GM19468 (cell line): ENCODE measurements at regions not wholly inside any gene's neighbourhood (a gene's known extent, or its start where the extent isn't known, plus 50 kb on each side); places are given as distances from the start of the nearest gene placed in this dataset.

Source experiments
- ATAC-seq: cut with Tn5 transposase; IDR thresholded peaks from one replicate; pipeline ENCODE4 v1.9.1; 2021; ENCODE audit warnings: mild to moderate bottlenecking, moderate library complexity, moderate number of reproducible peaks; ENCODE audit not compliant: unreplicated experiment; ENCODE audit errors: extremely low read depth

DNA sequence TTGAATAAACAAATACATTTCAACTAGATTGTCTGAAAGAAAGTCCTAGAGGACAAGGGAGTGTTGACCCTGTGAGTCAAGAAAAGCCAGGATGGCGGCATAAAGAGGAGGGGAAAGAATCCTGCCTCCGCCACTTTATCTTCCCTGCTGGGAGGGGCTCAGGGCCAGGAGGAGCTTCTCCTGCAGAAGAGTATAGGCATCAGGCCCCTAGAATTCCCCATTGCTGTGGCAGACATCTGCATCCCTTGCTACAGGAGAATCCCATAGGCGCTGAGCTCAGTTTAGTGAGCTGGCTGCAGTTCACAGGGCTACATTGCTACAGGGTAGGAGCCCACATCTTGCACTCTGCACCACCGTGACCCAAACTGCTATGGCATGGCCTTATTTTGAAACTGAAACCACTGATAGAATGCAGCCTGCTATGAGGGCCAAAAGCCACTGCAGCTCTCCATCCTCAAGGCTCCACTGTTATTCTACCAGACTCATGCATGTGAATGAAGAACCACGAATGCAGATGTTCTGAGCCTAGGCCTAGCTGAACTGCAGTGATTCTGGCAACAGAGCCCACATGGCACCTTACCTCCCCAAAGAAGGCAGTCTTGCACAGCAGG is 941.4 kb upstream of the CTNND2 start:
- no peak for ATAC-seq

DNA sequence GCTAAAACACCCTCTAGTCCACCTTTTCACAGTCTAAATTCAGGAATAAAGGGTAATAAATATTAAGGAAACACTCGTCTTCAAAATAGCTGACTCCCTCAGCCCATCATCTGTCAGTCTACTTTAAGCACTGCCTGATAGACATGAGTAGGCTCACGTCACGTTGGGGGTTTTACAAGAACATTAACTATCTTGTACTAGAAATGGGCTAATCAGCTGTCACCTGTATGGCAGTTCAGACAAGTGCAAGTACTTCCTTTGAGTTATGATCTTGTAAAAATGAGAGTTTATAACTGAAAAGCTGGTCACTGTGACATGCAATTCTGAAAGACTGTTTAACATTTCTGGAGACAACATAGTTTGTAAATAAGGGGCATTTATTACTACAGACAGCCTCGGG is 936.7 kb upstream of the CTNND2 start:
- ATAC-seq, result no peak

DNA sequence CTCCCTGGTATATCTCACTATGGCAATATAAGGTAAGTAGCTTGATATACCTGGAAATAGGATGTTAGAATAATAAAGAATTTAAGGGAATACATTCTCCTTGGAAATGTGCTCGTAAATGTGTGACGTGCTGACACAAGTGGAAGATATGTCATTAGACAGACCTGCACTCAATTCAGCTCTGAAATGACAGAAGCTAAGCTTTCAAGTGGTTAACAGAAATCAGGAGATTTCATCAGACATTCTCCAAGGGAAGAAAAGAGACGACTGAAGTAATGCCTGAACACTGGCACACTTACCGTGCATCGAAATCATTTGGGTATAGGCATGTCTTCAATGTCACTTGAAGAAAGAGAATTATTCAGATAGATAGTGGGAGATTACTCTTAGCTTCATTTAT is 933.3 kb upstream of the CTNND2 start:
- ATAC-seq, result no peak

DNA sequence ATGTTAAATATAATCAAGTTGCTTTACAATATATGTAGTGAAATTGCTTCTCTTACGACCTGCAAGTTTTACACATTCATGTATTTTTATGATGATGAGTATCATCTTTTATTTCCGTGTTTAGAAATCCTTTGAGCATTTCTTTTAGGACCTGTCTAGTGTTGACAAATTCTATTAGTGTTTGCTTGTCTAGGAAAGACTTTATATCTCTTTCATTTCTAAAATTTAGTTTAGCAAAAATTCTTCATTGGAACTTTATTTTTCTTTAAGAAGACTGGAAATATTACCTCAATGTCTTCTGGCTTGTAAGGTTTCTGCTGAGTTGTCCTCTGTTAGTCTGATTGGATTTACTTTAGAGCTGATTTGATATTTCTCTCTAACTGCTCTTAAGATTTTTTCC is 920.9 kb upstream of the CTNND2 start:
- no peak for ATAC-seq

DNA sequence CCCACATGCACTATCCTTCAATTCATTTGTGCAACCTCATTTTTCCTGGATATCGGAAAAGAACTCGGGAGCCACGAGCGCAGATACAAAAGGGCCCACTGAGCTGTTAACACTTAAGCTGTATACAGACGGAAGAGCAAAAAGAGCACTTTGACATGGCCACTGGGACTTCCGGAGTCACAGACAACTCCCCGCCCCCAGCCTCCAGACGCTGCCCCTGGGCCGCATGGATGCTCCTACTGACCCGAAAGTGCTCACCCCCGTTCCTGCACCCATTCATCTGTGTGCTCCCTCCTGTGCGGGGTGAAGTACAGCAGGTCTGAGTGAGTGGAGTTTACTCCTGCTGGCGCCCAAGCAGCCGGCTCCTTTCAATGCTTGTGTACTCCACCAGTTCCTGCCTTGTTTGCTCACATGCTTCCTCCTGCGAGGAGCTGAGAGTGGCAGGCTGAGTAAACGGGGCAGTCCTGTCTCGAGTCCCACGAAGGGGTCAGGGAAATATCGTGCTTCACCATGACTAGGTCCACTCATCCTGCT is 901.0 kb upstream of the CTNND2 start:
- no peak for ATAC-seq

DNA sequence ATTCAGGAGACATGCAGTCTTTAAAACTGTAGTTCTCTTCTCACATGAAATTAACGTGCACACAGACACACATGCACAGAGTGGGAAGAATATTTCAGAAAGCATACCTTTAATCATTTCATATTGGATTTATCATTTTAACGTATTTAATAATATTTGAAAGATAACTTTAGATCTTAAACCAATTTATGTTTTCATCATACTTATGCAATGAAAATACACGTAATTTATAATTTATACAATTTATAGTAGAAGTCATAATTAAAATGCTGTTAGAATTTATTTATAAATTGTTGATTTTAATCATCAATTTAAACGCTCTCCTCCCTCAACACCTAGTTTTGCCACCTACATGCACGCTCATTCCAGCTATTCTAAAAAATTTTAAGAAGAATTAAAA is 894.9 kb upstream of the CTNND2 start:
- no peak for ATAC-seq

DNA sequence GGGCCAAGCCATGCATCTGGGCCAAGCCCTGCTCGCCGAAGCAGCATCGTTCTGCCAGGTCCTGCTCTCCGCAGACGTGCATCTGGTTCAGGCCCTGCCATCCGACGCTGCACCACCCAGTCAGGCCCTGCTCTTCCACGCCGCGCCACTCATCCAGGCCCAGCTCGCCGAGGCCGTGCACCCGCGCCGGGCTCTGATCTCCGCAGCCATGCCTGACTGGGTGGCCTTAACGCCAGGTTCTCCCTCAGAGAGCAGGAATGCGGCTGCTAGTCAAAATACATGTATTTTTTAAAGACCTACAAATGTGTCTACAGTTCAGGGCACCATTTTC is 891.1 kb upstream of the CTNND2 start:
- ATAC-seq, result no peak

DNA sequence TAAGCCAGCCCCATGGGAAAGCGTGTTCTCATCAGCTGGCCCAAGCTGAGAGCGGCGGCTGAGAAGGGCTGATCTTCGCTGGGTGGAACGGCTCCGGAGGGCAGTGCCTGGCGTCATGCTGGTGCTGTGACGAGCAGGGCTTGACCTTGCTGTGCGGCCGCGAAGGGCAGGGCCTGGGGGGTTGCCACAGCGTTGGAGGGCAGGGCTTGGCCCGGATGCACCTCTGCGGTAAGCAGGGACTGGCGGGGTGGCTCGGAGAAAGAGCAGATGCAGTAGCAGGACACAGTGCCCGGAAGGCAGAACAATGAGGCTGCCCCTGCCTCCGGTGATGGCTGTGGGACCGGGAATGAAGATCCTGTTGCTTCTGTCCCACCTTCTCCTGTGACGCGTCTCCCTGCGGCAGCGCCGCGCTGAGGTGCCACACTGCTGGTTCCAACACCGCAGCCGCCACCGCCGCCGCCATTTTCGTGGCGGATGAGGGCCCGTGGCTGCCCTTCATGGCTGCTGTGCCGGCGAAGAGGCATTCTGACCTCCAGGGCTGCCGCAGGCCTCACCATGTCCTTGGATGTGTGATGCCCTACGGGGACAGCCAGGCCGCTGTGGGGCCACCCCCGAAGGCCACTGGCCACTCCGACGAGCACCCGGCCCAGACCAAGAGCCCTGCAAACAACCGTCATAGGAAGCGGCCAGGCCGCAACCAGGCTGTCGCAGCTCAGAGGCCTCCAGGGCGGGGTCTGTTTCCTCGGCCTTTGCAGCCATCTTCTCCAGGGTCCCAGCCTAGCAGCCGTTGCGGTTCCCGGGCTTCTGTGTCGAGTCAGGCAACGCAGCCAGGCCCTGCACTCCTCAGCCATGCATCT is 890.5 kb upstream of the CTNND2 start:
- no peak for ATAC-seq

DNA sequence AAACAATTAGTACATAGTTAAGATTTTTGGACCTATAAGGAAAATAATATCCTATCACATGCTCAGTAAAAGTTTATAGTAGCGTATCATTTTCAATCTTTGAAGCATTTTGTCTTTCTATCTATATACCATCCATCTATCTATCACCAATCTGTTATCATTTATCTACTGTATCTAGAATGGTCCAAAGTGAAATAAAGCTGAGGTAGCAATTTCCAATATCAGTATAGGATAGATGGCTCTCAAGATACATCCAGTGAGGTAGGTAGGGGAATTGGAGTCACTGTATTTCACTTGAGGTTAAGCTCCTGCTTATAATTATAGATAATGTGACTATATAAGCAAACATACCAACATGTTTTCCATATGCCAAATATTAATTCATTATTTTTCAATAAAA is 889.1 kb upstream of the CTNND2 start:
- ATAC-seq, result no peak

DNA sequence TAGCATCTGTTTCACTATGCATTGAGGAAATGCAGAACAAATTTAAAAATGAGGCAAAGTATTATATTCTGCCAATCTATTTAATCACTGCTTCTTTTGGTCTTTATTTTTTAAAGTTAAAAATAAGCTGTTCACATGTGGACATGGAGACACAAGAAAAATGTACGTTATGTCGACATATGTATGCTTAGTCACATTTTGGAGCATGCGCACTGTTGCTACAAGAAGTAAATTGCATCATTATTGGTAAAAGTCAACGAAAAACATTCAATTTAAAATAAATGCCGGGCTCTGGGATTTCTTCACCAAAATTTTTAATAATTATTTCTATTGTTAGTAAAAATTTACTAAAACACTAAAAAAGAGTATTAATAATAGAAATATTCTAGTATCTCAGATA is 876.3 kb upstream of the CTNND2 start:
- ATAC-seq, result no peak

DNA sequence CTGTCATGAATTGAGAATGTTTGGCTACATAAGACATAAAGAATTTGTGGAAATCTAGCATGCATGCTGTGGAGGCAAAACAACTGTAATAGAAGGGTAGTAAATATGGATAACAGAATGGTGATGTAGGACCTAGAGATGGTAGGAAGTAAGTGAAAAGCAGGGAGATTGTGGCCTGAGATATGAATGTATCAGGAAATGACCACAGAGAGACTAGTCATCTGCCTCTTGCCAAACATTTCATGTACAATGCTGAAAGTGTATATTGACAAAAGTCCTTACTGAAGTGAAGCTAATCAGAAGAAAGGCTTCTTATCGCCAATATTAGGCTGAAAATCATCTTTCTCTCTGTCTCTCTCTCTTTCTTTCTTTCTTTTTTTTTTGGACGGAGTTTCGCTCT is 873.1 kb upstream of the CTNND2 start:
- no peak for ATAC-seq

DNA sequence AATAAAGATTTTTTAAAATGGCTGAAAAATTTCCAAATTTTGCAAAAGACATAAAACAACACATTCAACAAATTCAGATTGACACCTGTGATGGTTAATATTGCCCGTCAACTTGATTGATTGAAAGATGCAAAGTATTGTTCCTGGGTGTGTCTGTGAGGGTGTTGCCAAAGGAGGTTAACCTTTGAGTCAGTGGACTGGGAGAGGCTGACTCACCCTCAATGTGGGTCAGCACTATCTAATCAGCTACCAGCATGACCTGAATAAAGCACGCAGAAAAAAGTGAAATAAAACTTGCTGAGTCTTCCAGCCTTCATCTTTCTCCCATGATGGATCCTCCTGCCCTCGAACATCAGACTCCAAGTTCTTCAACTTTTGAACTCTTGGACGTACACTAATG is 868.0 kb upstream of the CTNND2 start:
- ATAC-seq, result no peak

DNA sequence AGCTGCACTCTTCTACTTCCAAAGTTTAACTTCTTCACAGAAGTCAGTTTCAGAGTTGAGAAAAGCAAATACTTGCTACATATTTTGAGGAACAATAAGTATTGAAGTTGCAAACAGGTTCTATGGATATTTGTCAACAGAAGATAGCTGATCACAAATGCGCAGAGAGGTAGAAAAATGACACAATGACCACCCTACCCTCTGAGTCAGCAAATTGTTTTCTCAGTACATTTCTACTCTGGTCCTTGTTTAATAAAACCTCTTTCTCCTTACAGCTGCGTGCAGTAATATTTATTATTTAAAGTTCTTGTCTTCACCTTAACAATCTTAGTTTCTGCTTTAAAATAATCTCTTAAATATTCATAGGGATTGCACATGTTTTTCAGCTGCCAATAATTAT is 855.1 kb upstream of the CTNND2 start:
- no peak for ATAC-seq

DNA sequence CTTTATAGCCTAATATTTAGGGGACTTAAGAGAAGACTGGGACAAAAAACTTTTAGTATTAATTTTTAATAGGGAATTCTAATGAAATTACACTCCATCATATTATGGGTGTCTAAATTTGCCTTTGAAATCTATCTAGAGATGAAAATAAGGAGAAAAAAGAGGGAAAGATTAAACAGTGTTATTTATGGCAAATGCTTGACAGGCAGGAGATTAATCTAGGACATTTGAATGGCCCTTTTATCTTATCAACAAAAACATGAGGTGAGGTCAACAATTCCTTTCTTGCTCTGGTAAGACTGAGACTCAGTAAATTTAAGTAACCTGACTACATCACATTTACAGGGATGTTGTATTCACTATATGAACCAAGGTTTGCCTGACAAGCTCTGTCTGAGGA is 852.8 kb upstream of the CTNND2 start:
- no peak for ATAC-seq

DNA sequence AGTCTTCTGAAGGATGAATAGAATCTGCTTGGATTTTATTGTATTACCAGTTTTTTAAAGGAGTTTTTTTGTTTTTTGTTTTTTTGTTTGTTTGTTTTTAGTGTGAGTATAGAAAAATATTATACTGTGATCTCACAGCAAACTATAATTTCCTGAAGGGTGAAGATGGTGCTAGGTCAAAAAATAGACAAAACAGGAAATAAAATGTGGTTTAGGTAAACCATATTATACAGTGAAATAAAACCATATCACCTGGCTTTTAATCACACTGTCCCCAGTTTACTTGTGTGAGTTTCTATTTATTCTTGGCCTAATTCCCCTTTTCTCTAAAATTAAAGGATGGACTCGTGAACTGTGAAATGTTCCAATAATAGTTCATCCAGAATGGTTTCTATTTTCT is 841.3 kb upstream of the CTNND2 start:
- no peak for ATAC-seq

DNA sequence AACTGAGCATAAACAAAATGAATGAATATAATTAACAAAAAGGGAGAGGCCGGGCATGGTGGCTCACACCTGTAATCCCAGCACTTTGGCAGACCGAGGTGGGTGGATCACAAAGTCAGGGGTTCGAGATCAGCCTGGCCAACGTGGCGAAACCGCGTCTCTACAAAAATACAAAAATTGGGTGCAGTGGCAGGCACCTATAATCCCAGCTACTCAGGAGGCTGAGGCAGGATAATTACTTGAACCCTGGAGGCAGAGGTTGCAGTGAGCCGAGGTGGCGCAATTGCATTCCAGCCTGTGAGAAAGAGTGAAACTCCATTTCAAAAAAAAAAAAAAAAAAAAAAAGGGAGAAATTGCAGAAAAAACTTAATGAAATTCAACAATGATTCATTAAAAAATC is 839.3 kb upstream of the CTNND2 start:
- ATAC-seq, result no peak

DNA sequence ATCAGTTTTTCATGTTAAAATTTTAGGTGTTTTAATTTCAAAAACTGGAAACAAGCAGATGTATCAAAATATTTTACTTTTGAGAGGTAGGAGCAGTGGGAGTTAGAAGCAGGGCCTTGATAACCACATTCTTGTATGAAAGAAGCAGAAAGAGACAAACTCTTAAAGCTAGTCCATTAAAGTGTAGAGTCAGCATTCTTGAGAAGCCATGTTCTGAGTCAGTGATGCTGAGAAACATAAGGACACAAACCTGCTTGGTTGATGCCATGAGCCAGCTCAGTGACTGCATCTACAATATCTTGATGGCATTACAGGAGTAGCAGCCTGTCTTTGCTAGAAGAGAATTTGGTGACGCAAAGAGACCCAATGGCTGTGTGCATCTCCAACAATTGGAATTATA is 826.1 kb upstream of the CTNND2 start:
- no peak for ATAC-seq

DNA sequence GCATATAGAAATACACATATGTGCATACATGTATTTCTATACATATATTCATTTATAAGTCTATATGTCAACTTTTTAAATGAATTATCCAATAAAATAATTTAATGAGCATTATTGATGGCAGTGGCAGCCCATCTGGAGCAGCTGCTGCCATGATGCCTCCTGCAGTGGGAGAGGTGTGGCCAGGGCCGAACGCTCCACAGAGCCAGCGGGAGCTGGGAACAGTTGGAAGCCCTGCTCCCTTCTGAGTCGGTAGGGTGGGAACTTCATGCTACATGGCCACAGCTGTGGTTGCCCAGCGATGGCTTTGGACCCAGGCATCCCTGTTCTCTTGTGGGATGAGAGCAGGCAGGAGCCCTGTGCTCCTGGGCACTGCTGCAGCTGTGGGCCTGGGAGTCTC is 812.4 kb upstream of the CTNND2 start:
- ATAC-seq, result no peak

DNA sequence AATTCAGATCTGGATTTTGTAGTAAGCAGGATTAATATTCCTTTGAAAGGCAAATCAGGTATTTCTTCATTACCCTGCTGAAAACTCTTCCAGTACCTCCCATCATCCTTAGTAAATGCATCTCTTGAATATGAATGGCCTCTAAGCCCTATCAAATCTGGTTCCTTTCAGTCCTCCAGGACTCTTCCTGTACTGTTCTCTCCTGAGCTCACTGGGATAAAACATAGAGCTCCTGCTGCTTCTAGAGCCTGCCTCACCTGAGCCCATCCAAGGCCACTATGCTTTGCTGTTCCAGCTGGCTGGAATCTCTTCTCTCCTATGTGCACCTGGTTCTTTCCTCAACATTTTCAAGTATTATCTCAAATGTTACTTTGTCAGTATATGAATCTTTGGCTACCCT is 803.3 kb upstream of the CTNND2 start:
- no peak for ATAC-seq

DNA sequence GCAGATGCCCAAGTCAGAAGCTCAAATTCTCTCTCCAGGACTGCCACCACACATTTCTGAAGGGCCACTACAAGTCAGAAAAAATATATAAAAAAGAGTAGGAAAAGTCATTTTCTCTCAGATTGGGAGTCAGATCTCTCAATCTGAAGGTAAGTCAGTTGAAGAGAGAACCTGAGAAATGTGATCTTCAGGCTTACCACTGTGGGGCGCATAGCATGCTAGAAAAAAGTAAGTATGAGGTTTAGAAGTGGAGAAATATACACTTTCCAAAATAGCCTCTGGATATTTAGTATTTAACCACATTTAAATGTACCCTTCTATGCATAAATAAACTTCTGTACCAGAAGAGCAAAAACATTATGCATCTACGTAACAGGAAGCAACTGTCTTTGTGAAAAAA is 800.7 kb upstream of the CTNND2 start:
- ATAC-seq, result no peak

DNA sequence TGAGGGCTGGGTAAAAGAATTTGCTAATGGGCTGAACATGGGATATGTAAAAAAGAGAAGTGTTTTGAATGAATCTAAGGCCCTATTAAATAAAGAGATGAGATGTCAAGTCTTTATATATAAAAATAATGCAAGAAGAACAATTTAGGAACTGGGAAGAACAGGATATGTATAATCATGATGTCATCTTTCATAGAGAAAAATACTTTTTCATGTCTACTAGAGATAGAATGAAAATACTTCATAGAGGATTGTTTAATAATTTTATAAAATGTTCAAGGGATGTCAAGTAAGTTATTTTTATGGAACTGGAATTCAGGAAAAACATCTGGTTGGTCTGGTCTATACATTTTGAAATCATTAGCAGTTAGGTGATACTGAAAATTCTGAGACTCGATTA is 799.0 kb upstream of the CTNND2 start:
- ATAC-seq, result no peak

DNA sequence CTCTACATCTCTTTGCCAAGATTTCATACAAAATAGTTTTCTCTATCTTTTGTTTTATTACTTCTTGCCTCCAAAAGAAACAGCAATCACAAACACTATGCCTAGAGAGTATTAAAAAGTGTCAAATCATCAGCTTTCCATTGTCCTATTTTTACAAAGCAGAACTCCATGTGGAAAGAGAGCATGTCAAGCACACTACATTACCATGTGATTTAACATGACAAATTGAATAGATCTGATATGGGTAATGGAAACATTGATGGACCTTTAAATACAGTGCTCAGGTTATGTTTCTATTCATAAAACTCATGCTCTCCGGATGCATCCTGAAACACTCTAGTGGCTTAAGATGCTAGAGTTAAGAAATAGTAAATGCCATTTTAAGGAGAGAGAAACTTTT is 791.4 kb upstream of the CTNND2 start:
- no peak for ATAC-seq
